Endodermal cell (in vitro differentiated cells): ENCODE measurements at regions not wholly inside any gene's neighbourhood (a gene's known extent, or its start where the extent isn't known, plus 50 kb on each side); places are given as distances from the start of the nearest gene placed in this dataset.
A peak's percentile ranks its signal among the peaks of the same experiment; 100 is the strongest.

ENCODE experiments used
- DNase-seq: peaks from one replicate; pipeline ENCODE4 v3.0.0-alpha.2; 2017
- H3K27ac ChIP-seq: 2 replicates; pipeline ENCODE4 v1.5.1; 2013; ENCODE audit warnings: mild to moderate bottlenecking, low read depth, low read length, moderate library complexity
- H3K27me3 ChIP-seq: 2 replicates; pipeline ENCODE4 v1.6.1; 2013; ENCODE audit warnings: mild to moderate bottlenecking, low read length, moderate library complexity; ENCODE audit not compliant: insufficient read depth, control insufficient read depth, poor library complexity, severe bottlenecking
- H3K36me3 ChIP-seq: 2 replicates; pipeline ENCODE4 v1.7.0; 2013; ENCODE audit warnings: mild to moderate bottlenecking, low read length, moderate library complexity; ENCODE audit not compliant: control insufficient read depth, insufficient read depth
- H3K4me1 ChIP-seq: one replicate; pipeline ENCODE4 v1.7.0; 2013; ENCODE audit warnings: low read length; ENCODE audit not compliant: control insufficient read depth, insufficient read depth
- H3K4me3 ChIP-seq: 2 replicates; pipeline ENCODE4 v1.5.1; 2013; ENCODE audit warnings: mild to moderate bottlenecking, low read length, moderate library complexity
- H3K9ac ChIP-seq: 2 replicates; pipeline ENCODE4 v1.6.1; 2013; ENCODE audit warnings: mild to moderate bottlenecking, low read length, moderate library complexity; ENCODE audit not compliant: poor library complexity, severe bottlenecking; ENCODE audit errors: extremely low read depth
- H3K9me3 ChIP-seq: 2 replicates; pipeline ENCODE4 v1.6.1; 2013; ENCODE audit warnings: mild to moderate bottlenecking, low read length, moderate library complexity; ENCODE audit not compliant: control insufficient read depth
- H3K27ac Mint-ChIP-seq: 2 replicates; pipeline ENCODE4 v1.8.0; 2020; ENCODE audit warnings: mixed read lengths
- H3K27me3 Mint-ChIP-seq: 2 replicates; pipeline ENCODE4 v1.8.0; 2021; ENCODE audit warnings: mild to moderate bottlenecking, mixed read lengths; ENCODE audit not compliant: insufficient read depth
- H3K36me3 Mint-ChIP-seq: 2 replicates; pipeline ENCODE4 v1.8.0; 2020; ENCODE audit warnings: low read depth, mixed read lengths
- H3K4me1 Mint-ChIP-seq: 2 replicates; pipeline ENCODE4 v1.8.0; 2020; ENCODE audit warnings: mixed read lengths
- H3K4me3 Mint-ChIP-seq: 2 replicates; pipeline ENCODE4 v1.8.0; 2020; ENCODE audit warnings: mild to moderate bottlenecking, moderate library complexity, mixed read lengths
- H3K9me3 Mint-ChIP-seq: 2 replicates; pipeline ENCODE4 v1.8.0; 2020; ENCODE audit warnings: mild to moderate bottlenecking, mixed read lengths
- WGBS, 2 experiments: methylation state at CpG; one replicate each; pipeline versions ENCODE4 v1.1.5 to v1.1.7; 2013; ENCODE audit warnings: missing lambda C conversion rate in 2 of 2, mixed read lengths in 1 of 2; ENCODE audit not compliant: insufficient coverage in 1 of 2, insufficient read length in 1 of 2; 5-methylcytosine and 5-hydroxymethylcytosine counted together
- TF ChIP-seq, protein P1 (sequence below): fragments of 200-600 bp; sonication (generic); conservative IDR thresholded peaks from 2 replicates; pipeline ENCODE4 v1.5.0; 2021; ENCODE audit warnings: antibody characterized with exemption, mild to moderate bottlenecking

DNA sequence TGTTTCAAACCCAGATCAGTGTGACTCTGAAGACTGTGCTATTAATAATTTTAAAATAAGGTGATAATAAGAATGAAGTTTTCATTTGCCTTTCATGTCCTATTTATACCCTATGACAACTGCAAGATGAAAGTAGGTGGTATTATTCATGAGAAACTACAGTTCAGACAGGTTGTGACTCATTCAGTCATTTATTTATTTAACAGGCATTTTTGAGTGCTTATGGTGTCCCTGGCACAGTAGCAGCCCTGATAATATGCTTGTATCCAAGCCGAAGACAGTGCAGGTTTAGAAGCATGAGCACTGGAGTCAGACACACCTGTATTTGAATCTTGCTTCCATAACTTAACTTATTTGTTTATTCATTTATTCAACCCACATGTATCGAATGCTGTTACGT, 87.1 kb downstream of the FZD1 start:
- Mint-ChIP-seq H3K4me1 (peaks cover 28% of the 10 kb centered on the region), H3K27ac (no peak overlapping the region), H3K4me3 (no peak overlapping the region), H3K9me3 (no peaks in the 10 kb centered on the region), H3K36me3 (no peaks in the 10 kb centered on the region), H3K27me3 (peaks cover 76% of the 10 kb centered on the region)
- no peaks in the 10 kb centered on the region for H3K36me3 ChIP-seq
- TF ChIP-seq, protein P1, sequence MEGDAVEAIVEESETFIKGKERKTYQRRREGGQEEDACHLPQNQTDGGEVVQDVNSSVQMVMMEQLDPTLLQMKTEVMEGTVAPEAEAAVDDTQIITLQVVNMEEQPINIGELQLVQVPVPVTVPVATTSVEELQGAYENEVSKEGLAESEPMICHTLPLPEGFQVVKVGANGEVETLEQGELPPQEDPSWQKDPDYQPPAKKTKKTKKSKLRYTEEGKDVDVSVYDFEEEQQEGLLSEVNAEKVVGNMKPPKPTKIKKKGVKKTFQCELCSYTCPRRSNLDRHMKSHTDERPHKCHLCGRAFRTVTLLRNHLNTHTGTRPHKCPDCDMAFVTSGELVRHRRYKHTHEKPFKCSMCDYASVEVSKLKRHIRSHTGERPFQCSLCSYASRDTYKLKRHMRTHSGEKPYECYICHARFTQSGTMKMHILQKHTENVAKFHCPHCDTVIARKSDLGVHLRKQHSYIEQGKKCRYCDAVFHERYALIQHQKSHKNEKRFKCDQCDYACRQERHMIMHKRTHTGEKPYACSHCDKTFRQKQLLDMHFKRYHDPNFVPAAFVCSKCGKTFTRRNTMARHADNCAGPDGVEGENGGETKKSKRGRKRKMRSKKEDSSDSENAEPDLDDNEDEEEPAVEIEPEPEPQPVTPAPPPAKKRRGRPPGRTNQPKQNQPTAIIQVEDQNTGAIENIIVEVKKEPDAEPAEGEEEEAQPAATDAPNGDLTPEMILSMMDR = no peak
- H3K9ac ChIP-seq = no peak overlapping the region
- no peak for DNase-seq
- 95 to 100% methylated on average over 1 to 3 of the region's 3 CpGs for WGBS, 2 experiments
- no peak overlapping the region for H3K4me3 ChIP-seq
- H3K27me3 ChIP-seq = no peaks in the 10 kb centered on the region
- peaks cover 5% of the 10 kb centered on the region for H3K4me1 ChIP-seq
- H3K9me3 ChIP-seq = no peaks in the 10 kb centered on the region
- H3K27ac ChIP-seq = no peak overlapping the region

DNA sequence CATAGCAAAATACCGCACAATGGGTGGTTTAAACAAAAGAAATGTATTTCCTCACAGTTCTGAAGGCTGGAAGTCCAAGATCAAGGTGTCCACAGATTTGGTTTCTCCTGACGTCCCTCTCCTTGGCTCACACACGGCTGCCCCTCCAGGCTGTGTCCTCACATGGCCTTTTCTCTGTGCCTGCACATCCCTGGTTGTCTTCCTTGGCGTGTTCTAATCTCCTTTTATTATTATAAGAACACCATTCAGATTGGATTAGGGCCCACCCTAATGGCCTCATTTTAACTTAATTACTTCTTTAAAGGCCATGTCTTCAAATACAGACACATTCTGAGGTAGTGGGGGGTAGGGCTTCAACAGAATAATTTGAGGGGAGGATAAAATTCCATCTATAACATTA, 87.9 kb downstream of the FZD1 start:
- no peak overlapping the region for H3K9ac ChIP-seq
- peaks cover 5% of the 10 kb centered on the region for H3K4me1 ChIP-seq
- DNase-seq = no peak
- H3K27ac ChIP-seq = no peak overlapping the region
- H3K4me3 Mint-ChIP-seq = no peak overlapping the region
- 68 to 93% methylated on average over 4 of the region's 4 CpGs for WGBS, 2 experiments
- no peaks in the 10 kb centered on the region for H3K36me3 Mint-ChIP-seq
- no peaks in the 10 kb centered on the region for H3K36me3 ChIP-seq
- H3K9me3 ChIP-seq = no peaks in the 10 kb centered on the region
- H3K27ac Mint-ChIP-seq = no peak overlapping the region
- H3K27me3 Mint-ChIP-seq = peaks cover 80% of the 10 kb centered on the region
- H3K27me3 ChIP-seq = no peaks in the 10 kb centered on the region
- H3K4me1 Mint-ChIP-seq = peaks cover 25% of the 10 kb centered on the region
- no peak overlapping the region for H3K4me3 ChIP-seq
- TF ChIP-seq, protein P1 = no peak
- H3K9me3 Mint-ChIP-seq = no peaks in the 10 kb centered on the region

GRCh38 chr7:91353848-91354247, 89.6 kb downstream of the FZD1 start:
- no peak overlapping the region for H3K27ac Mint-ChIP-seq
- H3K36me3 ChIP-seq = no peaks in the 10 kb centered on the region
- TF ChIP-seq, protein P1 = no peak
- WGBS, 2 experiments = 38 to 40% methylated on average over 1 to 2 of the region's 2 CpGs
- H3K9ac ChIP-seq = no peak overlapping the region
- no peaks in the 10 kb centered on the region for H3K36me3 Mint-ChIP-seq
- no peak overlapping the region for H3K4me3 ChIP-seq
- DNase-seq = peak; percentile 57
- peaks cover 87% of the 10 kb centered on the region for H3K27me3 Mint-ChIP-seq
- no peaks in the 10 kb centered on the region for H3K9me3 Mint-ChIP-seq
- H3K9me3 ChIP-seq = no peaks in the 10 kb centered on the region
- H3K4me3 Mint-ChIP-seq = no peak overlapping the region
- peaks cover 25% of the 10 kb centered on the region for H3K4me1 Mint-ChIP-seq
- H3K27me3 ChIP-seq = no peaks in the 10 kb centered on the region
- H3K4me1 ChIP-seq = peaks cover 5% of the 10 kb centered on the region
- no peak overlapping the region for H3K27ac ChIP-seq
